Activated CD4-positive, alpha-beta T cell treated with anti-CD3 and anti-CD28 coated beads, Interleukin-2, amount 10 ng/mL, durations not matched to agents 7 days and 5 days (primary cell): ENCODE measurements at regions not wholly inside any gene's neighbourhood (a gene's known extent, or its start where the extent isn't known, plus 50 kb on each side); places are given as distances from the start of the nearest gene placed in this dataset.

Source experiments
- CTCF ChIA-PET: fragments of 350-600 bp; sonication (Branson Sonifier 250); formaldehyde crosslinking; loops from one replicate; lab custom pipeline; 2021; ENCODE audit warnings: antibody characterized with exemption; lab: Charles Lee
- POLR2A ChIA-PET: fragments of 350-600 bp; sonication (Branson Sonifier 250); formaldehyde crosslinking; loops from one replicate; lab custom pipeline; 2021; ENCODE audit warnings: antibody characterized with exemption; lab: Charles Lee
- DNase-seq: peaks from one replicate; pipeline ENCODE4 v3.0.0-alpha.2; 2020
- H3K27ac Mint-ChIP-seq: one replicate; pipeline ENCODE4 v1.8.0; 2021; ENCODE audit warnings: mild to moderate bottlenecking, moderate library complexity, mixed read lengths
- H3K27me3 Mint-ChIP-seq: one replicate; pipeline ENCODE4 v1.8.0; 2021; ENCODE audit warnings: mixed read lengths
- H3K36me3 Mint-ChIP-seq: one replicate; pipeline ENCODE4 v1.8.0; 2021; ENCODE audit warnings: low read depth, mixed read lengths
- H3K4me1 Mint-ChIP-seq: one replicate; pipeline ENCODE4 v1.8.0; 2021; ENCODE audit warnings: mixed read lengths
- H3K4me3 Mint-ChIP-seq: one replicate; pipeline ENCODE4 v1.8.0; 2021; ENCODE audit warnings: mild to moderate bottlenecking, moderate library complexity, mixed read lengths
- H3K9me3 Mint-ChIP-seq: one replicate; pipeline ENCODE4 v1.8.0; 2021; ENCODE audit warnings: mixed read lengths

DNA sequence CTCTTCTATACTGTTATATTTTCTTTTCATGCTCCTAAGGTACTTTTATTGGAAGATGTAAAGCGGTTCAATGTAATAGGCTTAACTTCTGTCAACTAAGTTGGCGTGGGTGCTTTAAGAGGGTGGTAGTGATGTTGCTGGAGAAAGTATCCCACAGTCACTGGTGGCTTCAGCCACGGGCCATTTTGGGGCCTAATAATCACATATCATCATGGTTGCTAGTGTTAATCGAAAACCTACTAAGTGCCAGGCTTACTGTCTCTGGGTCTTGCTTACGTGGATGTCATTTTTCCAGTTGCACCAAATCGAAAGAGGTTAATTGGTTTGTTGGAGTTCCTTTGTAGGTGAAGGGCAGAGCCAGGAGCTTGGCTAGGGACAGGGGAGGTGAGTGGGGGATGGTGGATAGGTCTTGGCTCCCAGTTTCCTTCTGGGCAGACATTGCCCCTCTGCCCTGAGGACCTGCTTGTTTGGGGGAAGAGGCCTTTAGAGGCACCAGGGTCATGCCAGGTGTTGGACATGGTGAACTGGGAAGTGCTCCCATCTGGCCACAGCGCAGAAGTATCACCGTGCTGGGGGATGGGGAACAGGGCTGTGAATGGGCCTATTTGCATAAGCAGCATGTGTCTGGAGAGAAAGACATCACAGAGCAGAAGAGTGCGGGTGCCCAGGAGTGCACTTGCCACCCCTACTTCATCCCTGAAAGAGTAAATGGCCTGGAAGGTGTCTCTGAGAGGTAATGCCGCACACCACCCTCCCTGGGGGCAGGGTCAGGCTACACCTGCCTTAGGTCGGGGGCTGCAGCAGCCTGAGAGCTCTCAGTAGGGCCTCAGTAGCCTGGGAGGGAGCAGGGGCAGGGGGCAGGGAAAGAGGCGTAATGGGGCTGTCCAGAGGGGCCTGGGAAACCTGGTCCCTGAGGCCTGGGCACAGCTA lies 62.4 kb upstream of the POLG start:
- POLR2A ChIA-PET = no interaction called here
- Mint-ChIP-seq H3K4me1 (peaks cover 15% of the 10 kb centered on the region), H3K27ac (no peak overlapping the region), H3K27me3 (peaks cover 72% of the 10 kb centered on the region), H3K9me3 (no peaks in the 10 kb centered on the region), H3K4me3 (no peak overlapping the region), H3K36me3 (no peaks in the 10 kb centered on the region)
- CTCF ChIA-PET = interaction anchor here (1.1 to 3.1 kb wide), 3 partner anchors 10 to 38 kb away, joined by 3 to 21 read pairs (median 4); no protein-coding TSS in a partner anchor
- no peak for DNase-seq

DNA sequence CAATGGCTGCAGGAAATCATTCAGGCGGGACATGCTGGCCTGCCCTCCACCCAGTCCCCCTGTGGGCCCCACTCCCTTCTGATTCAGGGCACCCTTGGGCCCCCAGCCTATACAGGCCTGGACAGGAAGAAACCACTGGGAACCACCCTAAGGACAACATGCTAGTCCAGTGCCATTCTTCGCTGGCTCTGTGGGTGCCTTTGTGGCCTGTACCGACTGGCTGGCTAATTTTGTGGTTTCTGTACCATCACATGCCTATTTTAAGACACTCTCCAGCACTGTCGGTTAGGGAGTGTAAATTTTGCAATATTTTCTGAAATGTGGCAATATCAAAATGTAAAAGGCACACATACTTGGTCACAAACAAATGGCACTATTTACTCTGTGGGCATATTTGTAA lies 61.4 kb upstream of the POLG start:
- Mint-ChIP-seq H3K9me3 (no peaks in the 10 kb centered on the region), H3K4me3 (no peak overlapping the region), H3K4me1 (peaks cover 5% of the 10 kb centered on the region), H3K27me3 (peaks cover 65% of the 10 kb centered on the region), H3K27ac (no peak overlapping the region), H3K36me3 (no peaks in the 10 kb centered on the region)
- DNase-seq = no peak
- ChIA-PET POLR2A (no interaction called here), CTCF (interaction anchor here (7.4 kb wide), 1 partner anchor 37 kb away, joined by 49 read pairs; no protein-coding TSS in a partner anchor)

DNA sequence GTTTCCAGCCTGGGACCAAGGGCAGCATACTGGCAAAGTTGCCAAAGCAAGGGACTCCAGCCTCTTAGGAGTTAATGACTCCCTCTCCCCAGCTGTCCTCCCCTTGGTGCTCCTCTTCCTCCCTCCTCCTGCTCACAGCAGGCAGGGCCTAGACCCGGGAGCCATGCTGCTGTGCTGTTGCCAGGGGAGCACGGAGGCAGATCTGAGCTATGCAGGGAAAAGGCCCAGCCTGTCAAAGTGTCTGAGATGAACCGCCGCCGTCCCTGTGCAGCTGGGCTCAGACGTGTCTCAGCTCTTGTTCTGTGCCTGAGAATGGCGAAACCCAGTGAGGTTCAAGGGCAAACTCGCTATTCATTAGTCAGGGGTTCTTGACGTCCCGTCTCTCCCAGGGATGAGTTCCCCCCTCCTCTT lies 60.8 kb upstream of the POLG start:
- Mint-ChIP-seq H3K4me3 (no peak overlapping the region), H3K27me3 (peaks cover 63% of the 10 kb centered on the region), H3K36me3 (no peaks in the 10 kb centered on the region), H3K4me1 (peaks cover 5% of the 10 kb centered on the region), H3K9me3 (no peaks in the 10 kb centered on the region), H3K27ac (no peak overlapping the region)
- POLR2A ChIA-PET = no interaction called here
- CTCF ChIA-PET = interaction anchor here (0.9 to 7.4 kb wide), 2 partner anchors 32 to 36 kb away, joined by 3 to 49 read pairs; no protein-coding TSS in a partner anchor
- DNase-seq = no peak

DNA sequence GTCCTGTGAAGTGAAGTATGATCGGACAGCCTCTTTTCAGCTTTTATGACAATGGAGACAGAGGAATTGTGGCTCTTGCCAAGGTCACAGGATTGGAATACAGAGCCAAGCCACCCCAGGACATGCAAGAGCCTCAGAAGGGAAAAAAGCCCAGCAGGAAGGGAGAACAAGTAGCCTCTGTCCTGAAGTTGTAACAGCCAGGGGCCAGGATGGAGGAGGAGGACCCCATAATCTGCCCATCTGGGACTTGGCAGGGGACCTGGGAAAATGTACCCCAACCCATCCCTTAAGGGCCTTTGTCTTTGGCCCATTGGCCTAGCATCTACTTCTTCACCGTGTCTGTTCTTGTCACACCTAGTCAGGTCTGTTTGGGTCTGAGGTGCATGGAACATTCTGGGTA lies 60.4 kb upstream of the POLG start:
- H3K27me3 Mint-ChIP-seq = peaks cover 62% of the 10 kb centered on the region

DNA sequence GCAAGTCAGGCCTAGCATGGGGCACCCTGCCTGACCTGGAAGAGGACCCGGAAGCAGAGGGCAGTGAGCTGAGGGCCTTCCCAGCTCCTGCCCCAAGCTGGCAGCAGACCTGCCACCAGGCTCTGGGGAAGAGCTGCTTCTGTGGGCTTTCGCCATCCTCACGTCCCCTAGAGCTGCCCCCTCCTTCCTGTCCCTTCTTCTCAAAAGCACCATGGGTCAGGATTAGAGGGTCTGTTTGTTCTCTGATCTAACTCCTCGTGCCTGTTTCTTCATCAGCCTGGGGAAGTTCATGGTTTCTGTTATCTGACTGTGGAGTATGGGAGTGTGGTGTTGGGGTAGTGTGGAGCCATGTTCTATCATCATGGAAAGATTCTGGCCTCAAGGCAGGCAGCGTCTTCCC lies 58.4 kb upstream of the POLG start:
- H3K4me1 Mint-ChIP-seq = no peaks in the 10 kb centered on the region
- no peaks in the 10 kb centered on the region for H3K9me3 Mint-ChIP-seq
- no peaks in the 10 kb centered on the region for H3K36me3 Mint-ChIP-seq
- ChIA-PET CTCF (interaction anchor here (7.4 kb wide), 1 partner anchor 34 kb away, joined by 49 read pairs; no protein-coding TSS in a partner anchor), POLR2A (no interaction called here)
- DNase-seq = no peak
- H3K27me3 Mint-ChIP-seq = peaks cover 52% of the 10 kb centered on the region
- H3K4me3 Mint-ChIP-seq = no peak overlapping the region
- H3K27ac Mint-ChIP-seq = no peak overlapping the region

More for the DNA sequence above, 60.4 kb upstream of the POLG start:
- no peak for DNase-seq
- Mint-ChIP-seq H3K4me3 (no peak overlapping the region), H3K9me3 (no peaks in the 10 kb centered on the region), H3K27ac (no peak overlapping the region), H3K4me1 (peaks cover 5% of the 10 kb centered on the region), H3K36me3 (no peaks in the 10 kb centered on the region)
- CTCF ChIA-PET = interaction anchor here (0.9 to 7.4 kb wide), 2 partner anchors 31 to 36 kb away, joined by 3 to 49 read pairs; no protein-coding TSS in a partner anchor
- POLR2A ChIA-PET = no interaction called here

DNA sequence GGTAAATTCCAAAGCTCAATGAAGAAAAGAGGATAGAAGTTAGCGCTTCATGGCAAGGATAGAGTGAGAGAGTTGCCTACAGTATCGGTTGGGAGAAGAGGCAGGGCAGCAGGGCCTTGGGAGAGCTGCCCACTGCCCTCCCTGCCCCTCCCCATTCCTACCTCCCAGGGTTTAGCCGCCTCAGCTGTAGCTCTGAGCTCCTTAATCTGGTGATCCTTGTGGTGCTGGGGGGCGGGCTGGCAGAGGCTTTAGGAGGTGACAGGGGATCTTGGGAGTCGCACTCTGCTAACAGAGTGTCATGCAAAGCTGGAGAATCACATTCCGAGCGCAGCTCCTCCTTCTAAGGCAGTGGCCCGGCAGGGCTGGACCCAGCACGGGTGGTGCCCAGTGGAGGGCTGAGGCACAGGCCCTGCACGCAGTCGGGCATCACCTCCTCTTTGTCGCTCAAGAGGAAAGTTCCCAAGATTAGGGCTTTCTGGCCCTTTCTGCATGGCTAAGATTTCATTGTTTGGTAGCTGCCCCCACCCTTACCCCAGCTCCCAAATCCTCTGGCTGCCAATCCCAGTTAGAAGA lies 57.1 kb upstream of the POLG start:
- no peak for DNase-seq
- ChIA-PET POLR2A (no interaction called here), CTCF (interaction anchor here (0.6 to 7.4 kb wide), 4 partner anchors 14 to 81 kb away, joined by 3 to 49 read pairs (median 3); no protein-coding TSS in a partner anchor)
- Mint-ChIP-seq H3K9me3 (no peaks in the 10 kb centered on the region), H3K36me3 (no peaks in the 10 kb centered on the region), H3K27me3 (peaks cover 42% of the 10 kb centered on the region), H3K4me1 (no peaks in the 10 kb centered on the region), H3K4me3 (no peak overlapping the region), H3K27ac (no peak overlapping the region)

DNA sequence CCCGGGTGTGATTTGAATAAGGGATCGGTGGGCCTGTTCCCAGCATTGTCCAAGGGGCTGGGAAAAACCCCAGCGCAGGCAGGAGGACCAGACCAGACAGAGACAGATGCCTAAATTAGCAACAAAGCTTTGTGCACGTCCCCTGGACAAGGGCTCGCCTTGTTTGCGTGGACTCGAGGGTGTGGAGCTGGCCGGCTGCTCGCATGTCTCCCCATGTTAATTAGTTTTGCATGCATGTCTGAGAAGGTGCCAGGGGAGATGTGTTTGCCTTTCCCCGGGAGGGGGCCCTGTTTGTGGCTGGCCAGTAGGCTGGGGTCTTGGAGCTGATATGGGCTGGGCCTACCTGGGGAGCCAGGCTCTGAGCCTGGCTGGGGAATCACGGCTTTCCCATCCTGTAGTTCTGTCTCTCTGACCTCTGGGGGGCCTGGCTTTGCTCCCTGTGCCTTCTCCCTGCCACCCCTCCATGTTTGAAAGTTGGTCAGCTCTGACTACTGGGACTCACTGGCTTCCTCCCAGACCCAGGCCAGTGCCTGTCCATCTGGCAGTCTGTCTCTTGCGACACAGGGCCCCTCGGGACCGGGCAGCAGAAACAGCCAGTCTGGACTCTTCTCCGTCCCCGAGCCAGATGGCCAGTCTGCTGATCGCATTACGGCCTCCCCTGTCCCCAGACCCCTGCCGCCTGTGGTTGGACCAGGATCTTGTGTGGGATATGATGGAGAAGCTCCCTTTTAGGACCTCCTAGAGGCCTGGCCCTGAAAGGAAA lies 55.4 kb upstream of the POLG start:
- ChIA-PET POLR2A (no interaction called here), CTCF (interaction anchor here (1.0 to 7.4 kb wide), 6 partner anchors 8 to 31 kb away, joined by 3 to 49 read pairs (median 3); no protein-coding TSS in a partner anchor)
- Mint-ChIP-seq H3K36me3 (no peaks in the 10 kb centered on the region), H3K27me3 (peaks cover 38% of the 10 kb centered on the region), H3K4me1 (no peaks in the 10 kb centered on the region), H3K27ac (no peak overlapping the region), H3K4me3 (no peak overlapping the region), H3K9me3 (no peaks in the 10 kb centered on the region)
- DNase-seq = no peak

DNA sequence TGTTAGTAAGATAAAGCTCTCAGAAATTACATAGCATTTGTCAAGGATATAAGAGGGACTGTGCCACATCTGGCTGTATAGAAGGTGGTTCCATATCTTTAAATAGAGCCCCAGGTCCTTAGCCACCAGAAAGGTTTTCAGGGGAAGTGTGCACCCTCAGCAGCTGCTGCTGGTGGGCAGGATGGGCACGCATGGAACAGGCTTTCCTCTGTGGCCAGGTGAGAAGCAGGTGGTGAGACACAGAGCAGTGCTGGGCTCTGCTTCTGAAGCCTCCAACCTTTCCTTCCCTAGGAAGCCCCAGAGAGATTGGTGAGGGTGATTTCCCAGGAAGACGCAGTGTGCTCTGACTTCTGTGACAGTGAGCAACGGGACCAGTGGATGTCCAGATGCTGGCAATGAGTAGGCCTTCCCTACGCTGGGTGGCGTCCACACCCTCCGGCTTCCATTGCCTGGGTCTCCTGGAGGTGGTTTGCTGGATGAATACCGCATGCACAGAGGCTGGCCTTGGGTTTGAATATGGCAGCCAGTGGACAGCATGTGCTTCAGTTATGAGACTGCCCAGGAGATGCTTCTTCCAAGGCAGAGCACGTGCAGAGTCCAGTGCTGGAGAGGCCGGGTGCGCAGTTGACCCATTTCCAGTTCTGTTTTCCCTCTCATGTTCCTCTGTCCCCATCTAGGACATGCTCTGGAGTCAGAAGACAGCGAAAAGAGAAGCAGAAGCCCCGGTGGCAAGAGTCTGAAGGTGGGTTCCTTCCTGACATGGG lies 52.7 kb upstream of the POLG start:
- DNase-seq = no peak
- POLR2A ChIA-PET = no interaction called here
- peaks cover 29% of the 10 kb centered on the region for H3K27me3 Mint-ChIP-seq
- H3K4me1 Mint-ChIP-seq = no peaks in the 10 kb centered on the region
- no peaks in the 10 kb centered on the region for H3K36me3 Mint-ChIP-seq
- H3K27ac Mint-ChIP-seq = no peak overlapping the region
- CTCF ChIA-PET = interaction anchor here (0.9 kb wide), 1 partner anchor 11 kb away, joined by 4 read pairs; no protein-coding TSS in a partner anchor
- no peaks in the 10 kb centered on the region for H3K9me3 Mint-ChIP-seq
- no peak overlapping the region for H3K4me3 Mint-ChIP-seq

DNA sequence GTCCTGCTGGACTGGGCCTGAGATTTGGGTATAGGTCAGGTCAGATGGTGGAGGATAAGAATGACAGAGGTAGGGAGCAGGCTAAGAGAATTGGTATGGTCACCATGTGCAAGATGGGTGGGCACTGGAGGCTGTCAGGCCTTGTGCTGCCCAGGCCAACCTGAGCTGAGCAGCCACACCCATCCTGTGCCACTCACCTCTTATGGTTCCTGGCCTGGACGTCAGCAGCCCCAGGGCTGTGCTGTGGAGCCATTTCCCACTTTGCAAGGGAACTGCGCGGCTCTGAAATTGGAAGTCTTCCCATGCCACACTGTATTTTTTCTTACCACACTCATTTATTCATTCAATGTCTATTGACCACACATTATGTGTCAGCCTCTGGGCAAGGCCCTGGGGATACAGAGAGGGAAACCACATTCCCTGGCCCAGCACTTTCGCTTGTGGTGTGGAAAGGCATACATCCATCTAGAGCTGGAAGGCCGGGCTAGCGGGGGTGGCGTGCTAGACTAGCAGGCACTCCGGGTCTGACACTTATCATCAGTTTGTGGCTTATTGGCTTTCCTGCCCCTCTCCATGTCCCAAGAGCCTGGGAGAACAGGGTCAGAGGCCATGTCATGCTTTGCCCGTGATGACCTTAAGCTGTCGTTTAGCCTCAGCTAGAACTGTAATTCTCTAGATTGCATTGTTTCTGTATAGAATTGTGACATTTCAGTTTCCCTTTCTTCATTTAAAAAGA lies 51.1 kb upstream of the POLG start:
- ChIA-PET POLR2A (interaction anchor here (0.6 kb wide), 1 partner anchor 183 kb away, joined by 4 read pairs; no protein-coding TSS in a partner anchor), CTCF (interaction anchor here (0.6 kb wide), 1 partner anchor 1682 kb away, joined by 3 read pairs; no protein-coding TSS in a partner anchor)
- no peak overlapping the region for H3K4me3 Mint-ChIP-seq
- H3K4me1 Mint-ChIP-seq = no peaks in the 10 kb centered on the region
- H3K27ac Mint-ChIP-seq = no peak overlapping the region
- no peak for DNase-seq
- no peaks in the 10 kb centered on the region for H3K9me3 Mint-ChIP-seq
- H3K36me3 Mint-ChIP-seq = no peaks in the 10 kb centered on the region
- peaks cover 38% of the 10 kb centered on the region for H3K27me3 Mint-ChIP-seq
